ENCODE measurements at regions not wholly inside any gene's neighbourhood (a gene's known extent, or its start where the extent isn't known, plus 50 kb on each side); places are given as distances from the start of the nearest gene placed in this dataset.
A peak's percentile ranks its signal among the peaks of the same experiment; 100 is the strongest.
"Not testable (repeated sequence)": the region's sequence is repeated elsewhere in the genome, so short reads cannot be mapped to it uniquely, and the experiment has no call there.

GRCh38 chr17:51347851-51348584, 87.7 kb downstream of the UTP18 start:
- H3K27ac Mint-ChIP-seq: no peak overlapping the region
- no peaks in the 10 kb centered on the region for H3K4me1 Mint-ChIP-seq
- DNase-seq: no peak
- no peak overlapping the region for H3K4me3 Mint-ChIP-seq
- H3K36me3 Mint-ChIP-seq (ENCODE audit: low read depth): no peaks in the 10 kb centered on the region
- no peaks in the 10 kb centered on the region for H3K9me3 Mint-ChIP-seq
- no peak for ATAC-seq
- H3K27me3 Mint-ChIP-seq: peaks cover 19% of the 10 kb centered on the region

GRCh38 chr17:51351080-51351479, 90.7 kb downstream of the UTP18 start:
- no peak for DNase-seq

DNA sequence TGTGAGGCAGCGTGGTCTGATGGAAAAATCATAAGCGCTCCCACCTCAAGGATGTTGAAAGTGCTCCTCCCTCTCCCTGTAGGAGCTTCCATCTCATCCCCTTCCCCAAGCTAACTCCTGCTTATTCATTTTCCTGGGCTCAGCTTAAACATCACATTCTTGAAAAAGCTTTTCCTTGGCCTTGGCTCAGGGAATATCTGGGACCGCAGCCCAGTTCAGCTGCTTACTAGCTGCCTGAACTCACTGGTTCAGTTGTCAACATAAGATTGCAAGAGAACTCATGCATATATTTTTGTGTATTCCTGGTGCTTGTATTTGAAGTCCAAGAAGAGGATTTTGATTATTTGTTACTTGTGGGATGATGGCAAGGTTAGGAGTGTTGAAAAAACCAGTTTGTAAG, 91.5 kb downstream of the UTP18 start:
- ATAC-seq (no peak), DNase-seq (no peak)
- Mint-ChIP-seq H3K9me3 (no peaks in the 10 kb centered on the region), H3K27ac (no peak overlapping the region), H3K27me3 (peaks cover 14% of the 10 kb centered on the region), H3K36me3 (ENCODE audit: low read depth) (no peaks in the 10 kb centered on the region), H3K4me3 (no peak overlapping the region), H3K4me1 (no peaks in the 10 kb centered on the region)

More at GRCh38 chr17:51351080-51351479, 90.7 kb downstream of the UTP18 start:
- Mint-ChIP-seq H3K9me3 (no peaks in the 10 kb centered on the region), H3K4me3 (no peak overlapping the region), H3K27me3 (peaks cover 15% of the 10 kb centered on the region), H3K36me3 (ENCODE audit: low read depth) (no peaks in the 10 kb centered on the region), H3K4me1 (no peaks in the 10 kb centered on the region), H3K27ac (no peak overlapping the region)
- no peak for ATAC-seq

GRCh38 chr17:51352798-51353197, 92.5 kb downstream of the UTP18 start:
- no peak overlapping the region for H3K27ac Mint-ChIP-seq
- no peaks in the 10 kb centered on the region for H3K4me1 Mint-ChIP-seq
- H3K27me3 Mint-ChIP-seq: peaks cover 14% of the 10 kb centered on the region
- H3K36me3 Mint-ChIP-seq (ENCODE audit: low read depth): no peaks in the 10 kb centered on the region
- DNase-seq (no peak), ATAC-seq (no peak)
- no peaks in the 10 kb centered on the region for H3K9me3 Mint-ChIP-seq
- no peak overlapping the region for H3K4me3 Mint-ChIP-seq

DNA sequence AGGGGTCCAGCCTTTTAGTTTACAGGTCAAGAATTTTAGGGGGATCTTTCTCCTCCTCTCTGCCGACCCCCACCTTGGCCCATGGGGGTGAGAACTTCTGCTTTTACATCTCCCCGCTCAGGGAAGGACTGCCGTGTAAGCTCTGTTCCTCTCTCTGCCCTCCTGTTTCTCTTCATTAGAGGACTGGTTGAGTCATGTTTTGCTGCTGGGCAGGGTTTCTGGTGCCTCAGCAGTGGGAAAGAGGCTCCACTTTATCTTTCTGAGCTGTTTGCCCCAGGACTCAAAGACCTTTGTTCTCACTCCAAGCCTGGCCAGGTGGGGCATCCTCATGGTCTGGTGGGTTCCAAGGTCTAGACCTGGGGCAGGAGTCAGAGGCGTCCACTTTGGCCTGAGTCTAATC, 93.0 kb downstream of the UTP18 start:
- no peak for DNase-seq
- H3K27ac Mint-ChIP-seq: no peak overlapping the region
- no peak for ATAC-seq
- no peak overlapping the region for H3K4me3 Mint-ChIP-seq
- H3K4me1 Mint-ChIP-seq: no peaks in the 10 kb centered on the region
- no peaks in the 10 kb centered on the region for H3K9me3 Mint-ChIP-seq
- peaks cover 14% of the 10 kb centered on the region for H3K27me3 Mint-ChIP-seq
- no peaks in the 10 kb centered on the region for H3K36me3 Mint-ChIP-seq (ENCODE audit: low read depth)

DNA sequence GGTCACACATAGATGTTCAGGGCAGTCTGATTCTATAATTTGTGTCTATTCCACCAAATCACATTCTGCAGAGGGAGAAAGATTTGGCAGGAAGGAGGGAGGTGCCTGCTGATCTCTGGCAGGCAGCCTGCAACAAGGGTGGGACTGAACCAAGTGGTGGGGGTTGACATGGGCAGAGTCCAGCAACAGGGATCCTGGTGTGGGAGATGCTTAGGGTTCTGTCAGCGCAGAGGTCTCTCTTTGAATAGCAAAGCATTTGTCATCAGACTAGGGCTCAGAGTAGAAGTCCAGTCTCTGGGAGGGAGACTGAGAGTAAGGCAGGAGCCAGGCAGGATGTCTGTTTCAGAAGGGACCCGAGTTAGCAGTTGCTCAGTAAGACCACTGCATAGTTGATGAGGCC, 94.6 kb downstream of the UTP18 start:
- H3K27me3 Mint-ChIP-seq: peaks cover 11% of the 10 kb centered on the region
- H3K9me3 Mint-ChIP-seq: no peaks in the 10 kb centered on the region
- H3K4me3 Mint-ChIP-seq: no peak overlapping the region
- no peaks in the 10 kb centered on the region for H3K4me1 Mint-ChIP-seq
- DNase-seq (no peak), ATAC-seq (no peak)
- H3K27ac Mint-ChIP-seq: no peak overlapping the region
- no peaks in the 10 kb centered on the region for H3K36me3 Mint-ChIP-seq (ENCODE audit: low read depth)

DNA sequence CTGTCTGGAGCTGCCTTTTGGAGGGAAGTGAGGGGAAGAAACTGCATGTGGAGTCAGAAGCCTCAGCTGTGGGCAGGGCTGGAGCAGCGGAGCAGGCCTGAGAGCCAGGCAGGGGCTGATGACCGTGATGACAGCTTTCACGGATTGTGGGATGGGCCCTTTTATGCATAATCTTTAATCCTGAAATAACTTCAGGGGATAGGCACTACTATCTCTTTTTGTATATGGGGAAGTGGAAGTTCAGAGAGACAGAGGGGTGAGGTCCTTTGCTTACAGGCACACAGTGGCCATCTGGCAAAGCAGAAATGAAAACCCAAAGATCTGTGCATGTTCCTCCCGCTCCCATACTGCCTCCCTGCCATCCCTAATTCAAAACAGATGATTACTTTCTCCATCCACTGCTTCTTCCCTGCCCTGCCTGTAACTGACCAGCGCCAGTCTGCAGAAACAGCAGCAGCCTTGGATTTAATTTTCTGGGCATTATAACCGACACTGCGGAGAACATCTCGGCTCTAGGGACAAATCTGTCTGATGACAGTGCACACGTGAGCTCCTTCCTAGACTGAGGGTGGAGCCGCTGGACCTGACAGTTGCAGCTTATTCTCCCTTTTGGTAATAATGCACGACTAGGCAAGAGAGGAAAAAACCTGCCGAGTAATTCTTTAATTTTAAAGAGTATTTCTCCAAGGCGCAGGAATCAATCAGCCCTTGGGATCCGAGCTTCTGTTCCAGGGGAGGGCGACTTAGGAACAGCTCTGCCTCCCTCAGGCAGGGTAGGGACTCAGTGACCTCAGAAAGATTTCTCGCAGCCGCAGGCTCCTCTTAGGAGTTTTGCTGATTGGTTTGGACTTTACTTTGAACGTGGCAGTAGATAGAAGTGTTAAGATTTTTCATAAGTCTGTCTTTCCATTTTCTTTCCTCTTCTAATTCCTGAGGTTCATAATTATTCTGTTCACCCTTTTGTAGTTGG, 95.4 kb downstream of the UTP18 start:
- Mint-ChIP-seq H3K36me3 (ENCODE audit: low read depth) (no peaks in the 10 kb centered on the region), H3K4me3 (no peak overlapping the region), H3K9me3 (no peaks in the 10 kb centered on the region), H3K27ac (no peak overlapping the region), H3K4me1 (no peaks in the 10 kb centered on the region), H3K27me3 (peaks cover 11% of the 10 kb centered on the region)
- ATAC-seq (no peak), DNase-seq (no peak)

DNA sequence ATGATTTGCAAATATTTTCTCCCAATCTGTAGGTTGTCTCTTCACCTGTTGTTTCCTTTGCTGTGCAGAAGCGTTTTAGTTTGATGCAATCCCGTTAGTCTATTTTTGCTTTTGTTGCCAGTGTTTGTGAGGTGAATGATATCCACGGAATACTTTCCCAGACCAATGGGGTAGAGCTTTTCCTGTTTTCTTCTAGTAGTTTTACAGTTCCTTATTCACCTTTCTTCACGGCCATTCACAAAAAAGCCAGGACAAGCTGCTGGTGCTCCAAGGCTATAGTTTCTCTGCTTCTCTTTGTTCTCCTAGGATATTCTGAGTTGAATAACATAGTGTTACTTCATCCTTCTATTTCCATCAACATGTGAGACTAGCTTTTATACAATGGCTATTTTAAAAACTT, 98.7 kb downstream of the UTP18 start:
- Mint-ChIP-seq H3K36me3 (ENCODE audit: low read depth) (no peaks in the 10 kb centered on the region), H3K27ac (no peak overlapping the region), H3K4me3 (no peak overlapping the region), H3K9me3 (no peaks in the 10 kb centered on the region), H3K4me1 (no peaks in the 10 kb centered on the region), H3K27me3 (no peaks in the 10 kb centered on the region)
- DNase-seq: no peak
- ATAC-seq: no peak

DNA sequence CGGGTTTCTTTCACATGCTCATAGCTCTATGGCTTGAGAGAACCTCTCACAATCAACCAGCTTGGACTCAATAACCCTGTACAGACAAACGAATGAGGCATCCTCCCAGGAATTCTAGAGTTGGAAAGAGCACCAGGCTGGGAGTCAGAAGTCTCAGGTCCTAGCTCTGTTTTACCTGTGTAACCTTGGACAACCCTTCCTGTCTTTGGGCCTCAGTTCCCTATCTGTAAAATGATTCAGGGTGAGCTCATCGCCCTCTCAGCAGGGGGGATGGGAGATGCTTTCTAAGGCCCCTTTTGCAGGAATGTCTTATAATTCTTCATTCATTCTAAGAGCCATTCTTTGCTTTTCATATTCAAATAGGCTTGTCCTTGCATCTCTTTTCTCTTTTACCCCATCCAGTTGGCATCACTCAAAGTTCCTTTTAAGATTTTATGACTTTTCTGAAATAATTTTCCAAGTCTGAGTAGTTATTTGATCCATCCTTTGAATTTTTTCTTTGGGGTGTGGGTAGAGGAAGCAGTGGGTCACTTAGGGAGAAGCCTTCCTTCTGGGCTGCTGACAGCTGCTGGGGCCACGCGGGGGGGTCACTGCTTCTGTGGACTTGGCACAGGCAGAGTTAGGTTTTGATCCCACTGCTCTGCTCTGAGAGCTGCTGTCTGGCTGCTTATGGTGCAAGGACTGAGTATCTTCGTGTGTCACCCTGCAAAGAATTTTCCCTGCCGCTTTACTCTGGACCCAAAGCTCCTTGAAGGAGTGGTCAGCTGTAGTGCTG, 102.7 kb downstream of the UTP18 start:
- no peak for ATAC-seq
- no peaks in the 10 kb centered on the region for H3K27me3 Mint-ChIP-seq

GRCh38 chr17:51365090-51365489, 104.7 kb downstream of the UTP18 start:
- Mint-ChIP-seq H3K4me3 (no peak overlapping the region), H3K9me3 (no peaks in the 10 kb centered on the region), H3K27ac (no peak overlapping the region), H3K4me1 (no peaks in the 10 kb centered on the region), H3K27me3 (no peaks in the 10 kb centered on the region), H3K36me3 (ENCODE audit: low read depth) (no peaks in the 10 kb centered on the region)
- peak; percentile 28 for ATAC-seq
- no peak for DNase-seq

More for the DNA sequence above, 102.7 kb downstream of the UTP18 start:
- Mint-ChIP-seq H3K4me3 (no peak overlapping the region), H3K27ac (no peak overlapping the region), H3K4me1 (no peaks in the 10 kb centered on the region), H3K36me3 (ENCODE audit: low read depth) (no peaks in the 10 kb centered on the region), H3K9me3 (no peaks in the 10 kb centered on the region)
- no peak for DNase-seq

GRCh38 chr17:51366866-51367265, 106.5 kb downstream of the UTP18 start:
- no peak overlapping the region for H3K27ac Mint-ChIP-seq
- H3K27me3 Mint-ChIP-seq: no peaks in the 10 kb centered on the region
- no peaks in the 10 kb centered on the region for H3K36me3 Mint-ChIP-seq (ENCODE audit: low read depth)
- no peak for ATAC-seq
- no peak overlapping the region for H3K4me3 Mint-ChIP-seq
- H3K9me3 Mint-ChIP-seq: no peaks in the 10 kb centered on the region
- DNase-seq: no peak
- H3K4me1 Mint-ChIP-seq: peaks cover 3% of the 10 kb centered on the region

- not testable (repeated sequence) for H3K9me3 Mint-ChIP-seq; DNase-seq; H3K27me3 Mint-ChIP-seq; H3K4me1 Mint-ChIP-seq; H3K27ac Mint-ChIP-seq; H3K36me3 Mint-ChIP-seq (ENCODE audit: low read depth); H3K4me3 Mint-ChIP-seq; ATAC-seq
These were observed 107.5 kb downstream of the UTP18 start for GRCh38 chr17:51367836-51368235.

DNA sequence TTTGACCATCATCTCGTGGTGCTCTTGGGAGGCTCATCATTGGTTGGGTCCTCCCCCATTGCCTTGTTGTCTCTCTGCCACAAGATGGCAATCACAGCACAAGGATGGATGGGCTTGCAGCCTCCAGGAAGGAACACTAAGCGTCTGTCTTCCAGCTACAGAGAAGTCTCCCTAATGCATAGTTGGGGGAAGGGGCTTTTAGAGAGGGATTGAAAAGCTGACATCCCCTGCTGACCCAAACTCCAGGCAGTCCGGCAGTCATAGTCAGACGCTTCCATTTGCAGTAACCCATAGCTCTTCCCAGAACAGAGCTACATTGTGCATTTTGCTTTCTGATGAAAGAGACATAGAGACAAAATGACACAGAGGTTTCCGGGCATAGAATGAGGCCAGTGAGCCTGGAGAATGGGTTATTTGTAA, 111.4 kb downstream of the UTP18 start:
- no peaks in the 10 kb centered on the region for H3K36me3 Mint-ChIP-seq (ENCODE audit: low read depth)
- H3K27ac Mint-ChIP-seq: no peak overlapping the region
- no peaks in the 10 kb centered on the region for H3K27me3 Mint-ChIP-seq
- ATAC-seq: peak; percentile 54
- H3K4me3 Mint-ChIP-seq: peak overlapping the region; percentile 53
- H3K4me1 Mint-ChIP-seq: peaks cover 10% of the 10 kb centered on the region
- peak; percentile 36 for DNase-seq
- peaks cover 3% of the 10 kb centered on the region for H3K9me3 Mint-ChIP-seq

DNA sequence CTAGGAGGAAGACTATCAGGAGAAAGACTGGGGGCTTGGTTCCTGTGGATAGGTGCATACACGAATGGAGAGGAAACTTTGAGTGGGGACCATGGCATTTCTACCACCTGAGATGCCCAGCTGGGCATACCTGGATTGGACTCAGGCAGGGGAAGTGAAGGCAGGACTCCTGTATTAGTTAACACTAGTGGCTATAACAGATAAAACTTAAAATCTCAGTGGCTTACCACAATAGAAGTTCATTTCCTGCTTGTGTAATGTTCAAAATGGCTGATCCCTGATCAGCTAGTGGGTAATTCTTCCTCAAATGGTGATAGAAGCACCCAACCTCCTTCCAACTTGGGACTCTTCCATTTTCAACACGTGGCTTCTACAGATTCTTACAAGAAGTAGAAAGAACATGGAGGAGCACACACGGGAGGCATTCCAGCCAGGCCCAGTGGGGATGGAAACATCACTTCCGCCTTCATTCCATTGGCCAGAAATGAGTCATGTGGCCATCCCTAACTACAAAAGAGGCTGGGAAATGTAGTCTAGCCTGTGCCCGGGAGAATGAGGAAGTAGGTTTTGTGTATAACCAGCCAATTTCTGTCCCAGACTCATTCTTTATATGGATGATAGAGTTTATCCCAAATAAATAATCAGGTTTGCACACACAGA, 112.1 kb downstream of the UTP18 start:
- Mint-ChIP-seq H3K27me3 (no peaks in the 10 kb centered on the region), H3K36me3 (ENCODE audit: low read depth) (no peaks in the 10 kb centered on the region), H3K4me1 (peaks cover 10% of the 10 kb centered on the region), H3K4me3 (peak overlapping the region; percentile 53), H3K9me3 (peaks cover 3% of the 10 kb centered on the region), H3K27ac (no peak overlapping the region)
- ATAC-seq (peak; percentile 51), DNase-seq (peak; percentile 10)
